ENCODE measurements at regions not wholly inside any gene's neighbourhood (a gene's known extent, or its start where the extent isn't known, plus 50 kb on each side); places are given as distances from the start of the nearest gene placed in this dataset.
"Not testable (repeated sequence)": the region's sequence is repeated elsewhere in the genome, so short reads cannot be mapped to it uniquely, and the experiment has no call there.

DNA sequence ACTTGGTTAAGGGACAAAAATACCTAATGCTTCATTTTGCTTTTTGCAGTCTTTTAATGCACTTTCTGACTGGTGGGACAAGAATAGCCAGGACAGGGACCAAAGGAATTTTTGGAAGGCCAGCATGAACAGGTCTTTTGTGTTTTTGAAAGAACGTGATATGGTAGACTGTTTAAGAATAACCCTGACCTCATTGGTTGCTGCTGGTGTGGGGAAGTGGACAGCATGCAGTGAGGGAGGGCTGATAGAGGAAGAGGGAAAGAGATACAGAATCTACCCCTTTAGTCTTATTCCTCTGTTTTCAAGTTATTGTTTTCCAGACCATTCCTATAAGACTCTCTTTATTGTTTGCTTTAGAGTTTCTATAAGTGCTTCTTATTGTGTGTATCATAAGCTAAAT is 816.2 kb downstream of the CDH11 start:
- DNase-seq (ENCODE audit: low read depth, low spot score), result no peak

DNA sequence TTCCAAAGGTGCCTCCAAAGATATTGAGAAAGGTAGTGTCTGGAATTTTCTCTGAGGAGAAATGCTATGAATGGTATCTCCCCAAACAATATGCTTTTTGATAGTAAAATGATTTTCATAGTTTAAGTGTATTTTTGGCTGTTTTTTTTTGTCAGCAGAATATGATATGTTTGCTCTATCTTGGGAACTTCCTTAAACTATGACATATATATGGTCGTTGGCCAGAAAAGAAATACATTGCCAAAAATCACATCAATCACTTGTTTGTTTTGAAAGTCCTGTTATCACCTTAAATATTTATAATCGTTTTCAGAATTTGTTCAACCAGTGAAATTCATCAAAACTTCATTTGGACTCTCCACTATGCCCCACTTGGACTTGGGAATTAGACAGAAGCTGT is 816.9 kb downstream of the CDH11 start:
- DNase-seq (ENCODE audit: low read depth, low spot score), result no peak

DNA sequence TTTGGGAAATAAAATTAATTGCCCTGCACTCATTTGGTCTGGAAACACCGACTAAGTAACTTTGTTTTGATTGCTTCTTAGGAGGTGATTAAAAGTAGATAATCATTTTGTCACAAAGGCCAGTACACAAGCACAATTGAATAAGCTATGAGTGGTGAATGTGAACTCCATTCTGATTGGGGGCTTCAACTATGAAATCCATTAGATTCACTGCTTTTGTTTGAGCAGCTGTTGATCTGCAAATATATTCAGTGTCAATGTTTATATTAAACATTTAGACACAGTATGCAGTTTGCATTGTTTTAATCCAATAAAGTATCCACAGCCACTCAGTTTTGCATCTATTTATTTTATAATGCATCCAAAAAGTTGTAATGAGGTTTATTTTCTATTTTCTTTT is 817.5 kb downstream of the CDH11 start:
- DNase-seq (ENCODE audit: low read depth, low spot score), result no peak

DNA sequence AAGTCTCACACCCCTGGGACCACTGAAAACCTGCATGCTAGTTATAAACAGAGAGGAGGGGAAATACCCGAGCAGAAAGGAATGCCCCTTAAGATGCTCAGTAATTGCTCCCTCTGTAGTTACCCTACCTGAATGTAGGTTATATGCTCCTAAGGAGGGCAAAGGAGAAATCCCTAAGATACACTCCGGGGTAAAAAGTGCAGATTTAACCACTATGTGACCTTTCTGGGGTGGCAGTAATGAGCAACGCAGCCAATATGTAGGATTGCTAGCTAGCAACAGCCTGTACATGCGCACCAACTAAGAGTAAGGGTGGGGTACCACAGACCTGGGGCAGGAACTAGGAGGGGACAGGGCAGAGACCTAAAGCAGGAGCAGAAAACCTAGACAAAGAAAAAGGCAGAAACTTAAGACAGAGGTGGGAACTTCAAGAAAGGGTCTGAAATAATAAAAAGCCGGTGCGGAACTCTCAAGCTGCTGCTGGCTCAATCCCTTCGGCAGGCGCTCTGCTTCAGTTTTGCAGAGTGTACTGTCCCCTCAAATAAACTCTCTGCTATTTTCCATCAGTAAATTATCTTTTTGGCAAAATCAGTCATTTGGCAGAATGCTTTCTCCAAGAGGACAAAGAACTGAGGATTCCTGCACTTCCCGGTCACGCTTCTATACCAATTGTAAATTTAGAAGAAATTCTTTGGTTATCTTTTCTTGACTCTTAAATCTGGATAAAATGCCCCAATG is 823.8 kb downstream of the CDH11 start:
- no peak for DNase-seq (ENCODE audit: low read depth, low spot score)

DNA sequence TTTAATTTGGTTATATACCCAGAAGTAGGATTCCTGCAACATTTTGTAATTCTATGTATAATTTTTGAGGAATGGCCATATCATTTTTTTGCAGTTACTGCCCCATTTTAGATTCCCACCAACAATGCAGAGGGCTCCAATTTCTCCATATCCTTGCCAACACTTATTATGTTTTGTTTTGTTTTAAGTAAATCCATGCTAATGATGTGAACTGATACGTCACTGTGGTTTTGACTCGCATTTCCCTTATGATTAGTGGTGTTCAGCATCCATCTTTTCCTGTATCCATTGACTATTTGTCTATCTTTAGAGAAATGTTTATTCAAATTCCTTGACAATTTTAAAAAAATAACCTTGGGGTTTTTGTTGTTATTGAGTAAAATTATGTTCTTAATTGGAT is 826.4 kb downstream of the CDH11 start:
- DNase-seq (ENCODE audit: low read depth, low spot score), result no peak

DNA sequence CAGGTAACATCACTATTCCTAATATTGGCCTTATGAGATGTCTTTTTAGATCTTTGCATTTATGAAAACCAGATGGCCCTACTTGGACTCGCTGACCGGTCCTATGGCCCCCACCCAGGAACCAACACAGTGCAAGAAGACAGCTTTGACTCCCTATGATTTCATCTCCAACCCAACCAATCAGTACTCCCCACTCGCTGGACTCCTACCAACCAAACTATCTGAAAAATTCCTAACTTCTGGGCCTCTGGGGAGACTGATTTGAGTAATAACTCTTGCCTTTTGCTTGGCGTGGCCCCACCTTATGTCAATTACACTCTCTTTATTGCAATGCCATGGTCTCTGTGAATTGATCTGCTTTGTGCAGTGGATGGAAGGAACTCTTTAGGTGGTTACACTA is 828.9 kb downstream of the CDH11 start:
- DNase-seq (ENCODE audit: low read depth, low spot score), result no peak

DNA sequence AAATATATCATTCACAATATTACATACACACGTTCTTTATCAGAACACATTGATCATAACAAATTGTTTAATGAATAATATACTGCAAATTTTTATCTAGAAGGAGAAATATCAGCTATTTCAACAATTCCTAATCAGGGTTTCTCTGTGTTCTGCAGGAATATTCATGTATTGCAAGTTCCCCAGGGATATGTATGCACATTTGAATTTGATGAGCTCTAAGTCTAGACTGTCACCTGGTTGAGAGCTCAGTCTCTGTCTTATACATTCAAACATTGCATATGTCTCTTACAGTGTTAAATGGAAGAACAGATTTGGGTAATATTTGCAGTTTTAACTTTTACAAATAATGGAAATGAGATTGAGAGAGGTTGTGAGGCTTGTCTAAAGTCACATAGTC is 829.7 kb downstream of the CDH11 start:
- DNase-seq (ENCODE audit: low read depth, low spot score), result no peak

DNA sequence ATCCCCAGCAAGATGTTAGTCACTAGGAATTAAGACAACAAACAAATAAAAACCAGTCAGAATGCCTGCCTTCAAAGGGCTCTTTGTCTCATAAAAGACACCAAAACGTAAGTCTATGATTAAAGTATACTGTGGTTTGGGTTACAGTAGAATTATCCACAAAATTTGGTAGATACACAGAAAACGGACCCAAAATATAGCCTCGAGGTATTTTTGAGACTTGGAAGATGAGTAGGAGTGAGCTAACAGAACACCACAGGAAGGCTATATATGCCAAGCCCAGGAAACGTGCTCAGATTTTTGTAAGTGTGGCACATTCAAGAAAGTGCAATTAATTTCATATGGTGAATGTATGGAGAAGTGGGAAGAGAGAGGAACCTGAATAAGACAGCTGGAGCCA is 831.4 kb downstream of the CDH11 start:
- DNase-seq (ENCODE audit: low read depth, low spot score), result no peak

DNA sequence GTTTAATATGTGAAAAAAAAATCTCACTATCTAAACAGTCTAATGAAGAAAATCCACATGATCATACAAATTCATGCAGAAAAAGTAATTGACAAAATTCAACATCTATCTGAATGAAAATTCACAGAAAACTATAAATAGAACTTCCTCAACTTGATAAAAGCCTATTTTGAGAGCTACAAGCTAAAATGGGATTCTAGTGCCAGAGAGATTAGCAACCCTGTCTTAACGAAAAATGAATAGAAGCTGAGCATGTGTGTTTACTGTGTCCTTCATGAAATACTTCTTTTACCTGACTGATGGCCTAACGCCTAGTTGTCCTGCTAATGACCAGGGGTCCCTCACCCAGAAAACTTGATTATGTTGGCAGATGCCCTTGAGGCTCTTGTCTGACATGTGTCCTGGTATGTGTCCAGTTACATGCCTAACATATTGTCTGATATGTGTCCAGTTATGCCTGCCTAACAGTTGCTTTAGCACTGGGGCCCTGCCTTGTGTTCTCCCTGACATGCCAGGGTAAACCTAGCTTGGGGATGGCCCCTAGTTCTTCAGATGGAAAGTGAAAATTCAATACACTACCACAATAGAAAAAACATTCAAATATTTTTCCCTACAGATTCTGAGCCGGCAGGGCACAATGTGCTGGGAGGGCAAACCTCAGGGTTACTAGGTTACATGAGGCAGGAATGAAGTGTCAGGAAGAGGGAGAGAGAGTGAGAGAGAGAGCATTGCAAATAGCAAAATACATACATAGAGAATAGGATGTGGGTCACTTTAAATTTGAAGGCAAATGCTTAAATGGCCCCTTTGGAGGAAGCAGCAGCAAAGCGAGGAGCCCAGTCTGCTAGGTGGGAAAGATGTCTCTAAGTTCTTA is 834.0 kb downstream of the CDH11 start:
- no peak for DNase-seq (ENCODE audit: low read depth, low spot score)

DNA sequence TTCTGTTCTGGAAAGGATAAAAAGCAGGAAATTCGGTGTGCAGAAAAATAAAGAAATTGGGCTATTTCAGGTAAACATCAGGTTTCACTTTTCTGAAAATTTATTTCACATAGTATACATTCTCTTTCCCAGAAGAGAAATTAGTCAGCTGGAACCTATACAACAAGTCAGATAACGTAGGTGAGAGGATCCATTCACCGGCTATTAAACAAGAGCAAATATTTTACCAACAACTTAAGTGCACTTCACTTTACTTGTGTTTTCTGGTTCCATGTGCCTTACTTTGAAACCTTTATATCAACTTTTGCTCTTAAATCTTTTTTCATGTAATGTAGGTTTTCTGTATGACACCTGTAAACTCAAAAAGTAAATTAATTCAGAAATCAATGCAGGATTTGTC is 839.7 kb downstream of the CDH11 start:
- no peak for DNase-seq (ENCODE audit: low read depth, low spot score)

DNA sequence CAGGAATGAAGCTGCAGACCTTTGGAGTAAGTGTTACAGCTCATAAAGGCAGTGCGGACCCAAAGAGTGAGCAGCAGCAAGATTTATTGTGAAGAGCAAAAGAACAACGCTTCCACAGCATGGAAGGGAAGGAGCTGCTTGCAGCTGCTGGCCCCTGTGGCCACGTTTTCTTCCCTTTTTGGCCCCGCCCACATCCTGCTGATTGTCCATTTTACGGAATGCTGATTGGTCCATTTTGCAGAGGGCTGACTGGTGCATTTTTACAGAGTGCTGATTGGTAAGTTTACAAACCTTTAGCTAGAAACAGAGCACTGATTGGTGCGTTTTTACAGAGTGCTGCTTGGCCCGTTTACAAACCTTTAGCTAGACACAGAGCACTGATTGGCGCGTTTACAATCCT is 841.5 kb downstream of the CDH11 start:
- no peak for DNase-seq (ENCODE audit: low read depth, low spot score)

DNA sequence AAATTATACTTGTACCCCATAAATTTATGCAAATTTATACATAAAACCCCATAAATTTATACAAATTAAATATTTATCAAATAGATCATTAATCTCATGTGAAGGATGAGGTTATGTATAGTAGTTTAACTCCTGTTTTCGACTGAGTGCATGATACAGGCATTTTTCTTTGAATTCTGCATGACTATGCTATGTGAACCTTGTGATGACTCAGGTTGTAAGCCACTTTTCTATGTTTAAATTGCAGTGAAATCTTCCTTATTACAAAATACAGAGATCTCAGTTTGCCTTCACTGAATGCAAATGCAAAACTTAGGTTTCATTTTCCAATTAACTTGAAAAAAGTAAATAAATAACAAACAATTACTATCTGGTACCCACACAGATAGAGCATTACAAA is 843.7 kb downstream of the CDH11 start:
- no peak for DNase-seq (ENCODE audit: low read depth, low spot score)

DNA sequence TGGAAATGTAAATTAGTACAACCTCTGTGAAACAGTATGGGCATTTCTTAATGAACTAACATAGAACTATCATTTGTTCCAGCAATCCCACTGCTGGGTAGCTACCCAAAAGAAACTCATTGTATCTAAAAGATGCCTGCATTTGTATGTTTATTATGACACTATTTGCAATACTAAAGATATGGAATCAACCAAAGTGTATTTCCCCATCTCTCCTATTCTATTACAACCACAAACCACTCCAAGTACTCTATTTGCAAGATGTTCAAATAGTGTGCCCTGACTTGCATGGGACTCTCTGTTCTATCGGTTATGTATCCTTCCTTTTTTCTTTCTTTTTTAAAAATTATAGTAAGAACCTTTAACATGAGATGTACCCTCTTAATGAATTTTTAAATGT is 845.2 kb downstream of the CDH11 start:
- DNase-seq (ENCODE audit: low read depth, low spot score), result no peak

DNA sequence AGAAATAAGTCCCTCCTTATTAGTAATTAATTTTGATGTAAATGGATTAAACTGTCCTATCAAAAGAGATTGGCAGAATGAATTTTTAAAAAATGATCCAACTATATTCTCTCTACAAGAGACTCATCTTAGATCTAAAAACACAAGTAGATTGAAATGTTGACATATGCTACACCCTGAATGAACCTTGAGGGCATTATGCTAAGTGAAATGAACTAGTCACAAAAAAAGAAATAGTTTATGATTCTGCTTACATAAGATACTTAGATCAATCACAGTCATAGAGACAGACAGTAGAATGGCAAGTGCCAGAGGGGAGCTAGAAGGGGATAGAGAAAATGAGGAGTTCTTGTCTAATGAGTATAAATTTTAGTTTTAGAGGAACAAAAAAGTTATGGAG is 849.8 kb downstream of the CDH11 start:
- DNase-seq (ENCODE audit: low read depth, low spot score), result no peak

DNA sequence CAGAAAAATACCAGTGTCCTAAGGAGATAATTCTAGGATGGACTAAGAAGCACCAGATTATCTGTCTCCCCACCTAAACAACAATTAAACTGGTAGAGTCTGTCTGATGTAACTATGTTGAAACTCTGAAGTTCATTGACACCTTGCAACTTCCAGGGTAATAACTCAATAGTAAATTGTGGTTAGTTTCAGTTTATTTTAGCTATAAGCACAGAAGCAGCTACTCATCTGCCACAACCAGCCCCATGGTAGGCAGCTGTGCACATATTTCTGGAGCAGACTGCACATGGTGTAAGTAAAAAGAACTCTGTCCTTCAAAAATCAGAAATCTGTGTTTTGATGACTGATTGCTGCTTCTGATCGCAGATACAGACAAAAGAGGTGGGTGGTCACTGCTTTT is 852.1 kb downstream of the CDH11 start:
- DNase-seq (ENCODE audit: low read depth, low spot score), result no peak

DNA sequence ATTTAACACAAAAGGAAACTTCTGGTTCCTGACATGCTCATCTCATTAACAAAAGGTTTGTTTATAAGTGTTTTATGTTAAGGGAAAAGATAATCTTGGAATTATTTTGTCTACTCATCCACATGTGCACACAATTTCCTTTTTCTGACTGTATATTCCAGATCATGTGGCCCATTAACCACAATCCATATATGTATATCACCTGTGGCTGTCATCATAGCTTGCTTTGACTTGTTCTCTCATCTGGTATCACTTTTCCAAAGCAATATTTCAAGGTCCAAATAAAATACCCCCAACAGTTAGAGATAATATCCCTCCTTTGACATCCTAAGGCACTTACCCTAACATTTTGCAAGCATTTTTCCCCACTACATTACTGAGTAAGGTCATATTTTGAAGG is 856.1 kb downstream of the CDH11 start:
- no peak for DNase-seq (ENCODE audit: low read depth, low spot score)

DNA sequence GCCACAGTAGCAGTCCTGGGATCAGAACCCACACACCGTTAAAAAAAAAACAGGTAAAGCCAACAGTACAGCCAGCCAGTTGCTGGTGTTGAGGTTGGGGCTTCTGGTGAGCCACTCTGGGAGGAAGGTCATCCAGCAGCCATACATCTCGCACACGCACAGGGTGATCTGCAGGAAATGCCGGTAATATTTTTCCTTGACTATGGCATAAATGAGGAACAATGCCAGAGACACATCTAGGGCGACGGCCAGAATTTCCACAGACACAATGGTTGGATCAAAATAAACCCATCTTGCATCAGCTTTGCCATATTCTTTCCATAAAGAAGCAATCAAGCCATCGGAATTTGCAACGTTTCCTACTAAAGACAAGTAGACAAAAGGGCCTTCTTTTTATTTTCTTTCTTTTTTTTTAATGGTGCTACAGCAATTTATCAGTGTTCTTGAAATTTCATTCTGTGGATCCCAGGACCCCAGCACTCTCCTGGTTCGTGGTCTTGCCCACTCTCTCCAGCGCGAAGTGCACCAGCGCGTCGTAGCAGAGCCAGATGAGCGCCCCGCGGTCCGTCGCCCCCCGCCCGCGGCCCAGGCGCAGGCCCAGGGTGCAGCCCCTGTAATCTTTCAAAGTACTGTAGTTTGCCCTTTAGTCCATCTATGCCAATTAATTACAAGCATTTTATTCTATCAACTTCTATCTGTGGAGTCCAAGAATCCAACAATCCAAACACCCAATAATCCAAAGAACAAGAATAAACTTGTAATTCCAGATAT is 861.0 kb downstream of the CDH11 start:
- not testable (repeated sequence) for DNase-seq (ENCODE audit: low read depth, low spot score)

DNA sequence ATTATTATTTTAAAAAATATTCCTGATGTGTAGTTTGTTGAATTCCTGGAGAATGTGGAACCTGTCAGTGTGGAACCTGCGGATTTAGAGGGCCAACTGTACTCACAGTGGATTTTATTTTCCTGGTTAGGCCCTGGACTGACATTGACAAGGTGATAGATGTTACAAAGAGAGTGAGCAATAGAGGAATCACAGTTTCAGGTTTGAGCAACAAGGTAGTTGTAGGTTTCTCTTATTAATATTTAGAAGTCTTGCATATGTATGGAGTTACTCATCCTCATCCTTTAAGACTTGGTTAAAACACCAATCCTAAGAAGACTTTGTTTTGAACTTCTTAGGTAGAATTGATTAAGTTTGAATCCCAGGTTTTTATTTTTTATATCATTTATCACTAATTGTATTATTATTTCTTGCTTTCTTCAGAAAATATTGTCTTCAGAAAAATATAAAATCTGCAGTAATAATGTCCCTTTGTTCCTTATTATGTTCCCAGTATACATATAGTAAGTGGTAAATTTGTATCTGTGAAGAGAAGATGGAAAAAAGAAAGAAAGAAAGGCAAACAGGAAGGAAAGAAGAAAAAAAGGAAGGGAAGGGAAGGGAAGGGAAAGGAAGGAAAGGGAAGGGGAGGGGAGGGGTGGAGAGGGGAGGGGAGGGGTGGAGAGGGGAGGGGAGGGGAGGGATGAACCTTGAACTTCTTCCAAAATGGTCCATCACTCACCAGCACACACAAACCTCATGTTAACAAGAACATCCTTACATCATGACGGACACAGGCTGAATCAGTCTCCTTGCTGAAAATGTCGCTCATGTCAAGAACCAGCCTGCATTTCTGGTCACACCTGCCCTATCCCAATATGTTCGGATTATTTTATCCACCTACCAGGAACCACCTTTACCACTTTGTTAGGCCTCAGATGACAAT is 867.2 kb downstream of the CDH11 start:
- DNase-seq (ENCODE audit: low read depth, low spot score), result no peak

DNA sequence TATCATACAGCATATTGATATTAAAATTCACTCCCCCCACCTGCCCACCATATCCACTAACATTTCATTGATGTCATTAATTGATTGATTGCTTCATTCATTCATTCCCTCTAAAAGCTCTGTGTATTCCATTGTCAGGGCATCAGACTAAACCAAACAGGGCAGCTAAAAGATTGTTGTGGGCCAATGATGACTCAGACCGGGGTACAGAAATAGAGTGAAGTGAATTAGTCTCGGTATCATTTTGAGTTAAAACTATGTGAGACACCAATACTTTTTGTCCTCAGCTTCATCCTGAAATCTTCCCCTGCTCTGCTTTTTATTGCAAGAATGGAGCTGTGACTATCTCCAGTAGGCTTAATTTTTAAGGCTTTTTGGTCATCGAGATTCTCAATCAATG is 868.3 kb downstream of the CDH11 start:
- DNase-seq (ENCODE audit: low read depth, low spot score), result no peak

DNA sequence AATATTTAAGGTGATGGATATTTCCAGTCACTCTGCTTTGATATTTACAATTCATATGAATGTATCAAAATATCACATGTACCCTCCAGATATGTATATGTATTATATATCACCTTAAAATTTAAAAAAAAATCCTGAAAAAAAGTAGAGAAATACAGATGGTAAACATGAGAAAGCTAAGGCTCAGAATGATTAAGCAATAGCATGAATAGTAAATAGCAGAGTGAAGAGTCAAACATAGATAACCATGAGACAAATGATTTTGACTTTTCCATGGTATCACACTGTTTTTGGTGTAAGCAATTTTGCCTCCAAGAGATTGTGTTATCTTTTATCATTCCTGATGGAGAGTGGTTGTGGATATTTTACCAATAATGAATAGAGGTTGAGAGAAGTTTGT is 868.8 kb downstream of the CDH11 start:
- DNase-seq (ENCODE audit: low read depth, low spot score), result no peak

DNA sequence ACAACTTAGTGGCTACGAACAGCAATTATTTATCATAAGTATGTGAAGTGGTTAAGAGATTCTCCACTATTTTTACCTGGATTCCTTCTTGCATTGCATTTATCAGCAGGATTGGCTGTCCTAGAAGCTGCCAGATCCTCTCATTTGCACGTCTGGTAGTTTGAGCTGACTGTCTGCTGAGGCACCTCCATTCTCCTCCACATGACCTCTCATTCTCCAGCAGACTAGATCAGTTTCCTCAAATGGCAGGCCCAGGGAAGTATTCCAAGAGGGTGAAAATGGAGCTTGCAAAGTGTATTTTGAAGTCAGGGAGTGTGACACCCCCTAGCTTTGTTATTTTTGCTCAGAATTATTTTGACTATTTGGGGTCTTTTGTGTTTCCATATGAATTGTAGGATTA is 870.1 kb downstream of the CDH11 start:
- DNase-seq (ENCODE audit: low read depth, low spot score), result no peak

Data from brain pericyte (primary cell).